ENCODE measurements at regions not wholly inside any gene's neighbourhood (a gene's known extent, or its start where the extent isn't known, plus 50 kb on each side); places are given as distances from the start of the nearest gene placed in this dataset.

GRCh38 chr3:134080761-134081160 is 51.0 kb upstream of the SLCO2A1 start:
- intact Hi-C loops (cut with DNase I): no loop called here
- DNase-seq (ENCODE audit: low spot score): peak; percentile 17

GRCh38 chr3:134079761-134080160 is 50.0 kb upstream of the SLCO2A1 start:
- intact Hi-C loops (cut with DNase I): no loop called here
- no peak for DNase-seq (ENCODE audit: low spot score)
